ENCODE measurements at regions not wholly inside any gene's neighbourhood (a gene's known extent, or its start where the extent isn't known, plus 50 kb on each side); places are given as distances from the start of the nearest gene placed in this dataset.

DNA sequence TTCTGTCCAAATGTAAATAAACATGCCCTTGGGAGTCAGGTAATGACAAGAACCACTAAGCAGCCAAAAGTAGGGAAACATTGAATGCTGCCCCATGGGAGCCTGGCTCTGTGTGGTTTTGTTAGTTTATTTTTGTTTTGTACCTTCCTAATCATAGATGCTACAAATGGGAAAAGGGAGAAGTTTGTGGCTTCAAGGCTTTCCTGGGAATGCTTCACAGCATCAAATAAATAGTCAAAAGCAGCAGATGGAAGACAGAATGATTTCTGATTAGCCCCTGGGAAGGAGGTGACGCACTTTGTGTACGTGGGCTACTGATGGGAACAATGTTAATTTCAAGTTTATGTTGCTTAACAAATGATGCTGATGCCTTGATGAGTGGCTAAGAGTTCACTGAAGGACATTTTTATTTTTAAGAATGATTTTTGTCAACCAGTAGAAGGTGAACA, 532.7 kb downstream of the BCKDHB start (continued):
- TF ChIP-seq, protein P1, sequence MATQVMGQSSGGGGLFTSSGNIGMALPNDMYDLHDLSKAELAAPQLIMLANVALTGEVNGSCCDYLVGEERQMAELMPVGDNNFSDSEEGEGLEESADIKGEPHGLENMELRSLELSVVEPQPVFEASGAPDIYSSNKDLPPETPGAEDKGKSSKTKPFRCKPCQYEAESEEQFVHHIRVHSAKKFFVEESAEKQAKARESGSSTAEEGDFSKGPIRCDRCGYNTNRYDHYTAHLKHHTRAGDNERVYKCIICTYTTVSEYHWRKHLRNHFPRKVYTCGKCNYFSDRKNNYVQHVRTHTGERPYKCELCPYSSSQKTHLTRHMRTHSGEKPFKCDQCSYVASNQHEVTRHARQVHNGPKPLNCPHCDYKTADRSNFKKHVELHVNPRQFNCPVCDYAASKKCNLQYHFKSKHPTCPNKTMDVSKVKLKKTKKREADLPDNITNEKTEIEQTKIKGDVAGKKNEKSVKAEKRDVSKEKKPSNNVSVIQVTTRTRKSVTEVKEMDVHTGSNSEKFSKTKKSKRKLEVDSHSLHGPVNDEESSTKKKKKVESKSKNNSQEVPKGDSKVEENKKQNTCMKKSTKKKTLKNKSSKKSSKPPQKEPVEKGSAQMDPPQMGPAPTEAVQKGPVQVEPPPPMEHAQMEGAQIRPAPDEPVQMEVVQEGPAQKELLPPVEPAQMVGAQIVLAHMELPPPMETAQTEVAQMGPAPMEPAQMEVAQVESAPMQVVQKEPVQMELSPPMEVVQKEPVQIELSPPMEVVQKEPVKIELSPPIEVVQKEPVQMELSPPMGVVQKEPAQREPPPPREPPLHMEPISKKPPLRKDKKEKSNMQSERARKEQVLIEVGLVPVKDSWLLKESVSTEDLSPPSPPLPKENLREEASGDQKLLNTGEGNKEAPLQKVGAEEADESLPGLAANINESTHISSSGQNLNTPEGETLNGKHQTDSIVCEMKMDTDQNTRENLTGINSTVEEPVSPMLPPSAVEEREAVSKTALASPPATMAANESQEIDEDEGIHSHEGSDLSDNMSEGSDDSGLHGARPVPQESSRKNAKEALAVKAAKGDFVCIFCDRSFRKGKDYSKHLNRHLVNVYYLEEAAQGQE (IDR thresholded peaks at IDR 0.05; ENCODE audit: unreplicated experiment): no peak

DNA sequence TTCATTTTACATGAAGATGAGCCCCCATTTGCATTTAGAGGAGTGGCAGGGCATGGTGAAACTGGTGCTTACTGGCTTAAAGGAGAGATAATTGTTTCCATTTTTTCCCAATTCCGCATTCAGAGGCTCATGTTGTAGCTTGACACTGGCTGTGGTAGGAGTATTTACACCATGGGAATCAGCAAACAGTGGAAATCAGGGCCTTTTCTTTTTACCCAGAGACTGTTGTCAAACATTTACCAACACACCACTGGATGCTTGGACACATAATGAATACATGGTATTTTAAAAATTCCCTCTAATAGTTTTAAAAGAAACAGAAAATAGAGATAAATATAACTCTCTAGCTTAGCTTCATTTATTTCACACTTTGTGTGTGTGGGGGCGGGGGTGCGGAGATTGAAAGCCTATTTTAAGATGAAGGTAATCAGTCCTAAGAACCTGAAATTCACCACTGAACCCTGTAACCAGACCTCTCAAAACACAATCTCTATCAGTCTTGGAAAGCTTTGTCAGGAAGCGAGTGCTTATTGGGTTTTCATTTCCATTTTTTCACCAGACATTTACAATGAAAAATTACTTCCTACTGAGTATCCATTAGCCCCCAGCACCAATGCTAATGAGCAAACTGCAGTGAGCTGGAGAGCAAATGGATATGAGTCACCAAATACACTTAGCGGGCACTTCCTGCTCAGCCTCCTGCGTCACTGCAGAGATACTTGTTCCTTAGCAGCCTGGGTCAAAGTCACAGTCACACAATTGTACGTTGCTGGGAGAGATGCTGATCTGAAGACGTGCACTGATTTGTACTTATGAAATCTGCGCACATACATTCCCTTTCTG, 532.0 kb downstream of the BCKDHB start:
- H3K9me3 Mint-ChIP-seq: no peaks in the 10 kb centered on the region
- peak overlapping the region; percentile 24 for H3K27ac Mint-ChIP-seq
- Histone ChIP-seq H3F3A (replicated peaks; ENCODE audit: low read depth) (no peaks in the 10 kb centered on the region), H3K4me3 (no peak overlapping the region), H3K9me2 (ENCODE audit: insufficient read depth) (peaks cover 3% of the 10 kb centered on the region; the same call in 1 of the 2 replicates), H3K4me2 (0 out of 2 replicates have a peak overlapping the region, but pooled peaks have one; percentile 9), H3K27me3 (ENCODE audit: insufficient read depth) (no peaks in the 10 kb centered on the region), H3K36me3 (ENCODE audit: insufficient read depth) (no peaks in the 10 kb centered on the region), H3K4me1 (ENCODE audit: insufficient read depth) (peaks cover 13% of the 10 kb centered on the region), H2AFZ (peak overlapping the region; percentile 53), H3K27ac (ENCODE audit: low read depth) (no peak overlapping the region; the same call in 1 of the 2 replicates), H4K20me1 (replicated peaks; ENCODE audit: insufficient read depth) (no peaks in the 10 kb centered on the region), H3K79me2 (replicated peaks; ENCODE audit: insufficient read depth) (no peaks in the 10 kb centered on the region)
- no peak overlapping the region for H3K4me3 Mint-ChIP-seq
- H3K36me3 Mint-ChIP-seq (ENCODE audit: low read depth): no peaks in the 10 kb centered on the region
- H3K27me3 Mint-ChIP-seq (ENCODE audit: insufficient read depth, low read depth, poor library complexity): peaks cover under 1% of the 10 kb centered on the region
- TF ChIP-seq POLR2AphosphoS5 (IDR thresholded peaks at IDR 0.05; ENCODE audit: low read depth) (no peak), CREB1 (CRISPR knock-in tag; IDR thresholded peaks at IDR 0.05; ENCODE audit: low read depth) (no peak)
- DNase-seq (ENCODE audit: low spot score): peak; percentile 54
- peaks cover 16% of the 10 kb centered on the region for H3K4me1 Mint-ChIP-seq
- ATAC-seq: peak; percentile 65

DNA sequence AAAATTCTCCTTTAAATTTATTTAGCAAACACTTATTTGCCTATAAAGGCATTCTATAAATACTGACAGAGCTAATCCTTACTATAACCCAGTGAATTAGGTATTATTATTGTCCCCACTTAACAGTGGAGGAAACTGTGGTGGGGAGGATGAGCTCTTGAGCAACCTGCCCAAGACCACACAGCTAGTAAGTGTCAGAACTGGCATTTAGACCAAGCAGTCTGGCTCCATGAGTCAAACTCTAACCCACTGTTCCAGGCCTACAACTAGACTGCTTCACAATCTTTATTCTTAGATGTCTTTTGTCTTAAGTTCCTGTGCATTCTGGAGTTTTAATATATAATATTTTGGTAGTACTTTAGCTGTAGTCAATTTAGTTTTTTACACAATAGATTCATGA, 530.8 kb downstream of the BCKDHB start:
- H4K20me1 ChIP-seq (replicated peaks; ENCODE audit: insufficient read depth): no peaks in the 10 kb centered on the region
- H3K79me2 ChIP-seq (replicated peaks; ENCODE audit: insufficient read depth): no peaks in the 10 kb centered on the region
- Mint-ChIP-seq H3K36me3 (ENCODE audit: low read depth) (no peaks in the 10 kb centered on the region), H3K27me3 (ENCODE audit: insufficient read depth, low read depth, poor library complexity) (no peaks in the 10 kb centered on the region), H3K4me3 (no peak overlapping the region), H3K4me1 (peaks cover 16% of the 10 kb centered on the region), H3K27ac (no peak overlapping the region), H3K9me3 (no peaks in the 10 kb centered on the region)
- ATAC-seq (no peak), DNase-seq (ENCODE audit: low spot score) (no peak)
- H3K9me2 ChIP-seq (ENCODE audit: insufficient read depth): peaks cover 3% of the 10 kb centered on the region; the same call in 1 of the 2 replicates
- no peak overlapping the region for H3K4me3 ChIP-seq
- H3F3A ChIP-seq (replicated peaks; ENCODE audit: low read depth): no peaks in the 10 kb centered on the region
- no peaks in the 10 kb centered on the region for H3K36me3 ChIP-seq (ENCODE audit: insufficient read depth)
- H3K27ac ChIP-seq (ENCODE audit: low read depth): no peak overlapping the region
- H3K4me2 ChIP-seq: no peak overlapping the region
- H3K27me3 ChIP-seq (ENCODE audit: insufficient read depth): no peaks in the 10 kb centered on the region
- H2AFZ ChIP-seq: no peak overlapping the region
- peaks cover 13% of the 10 kb centered on the region for H3K4me1 ChIP-seq (ENCODE audit: insufficient read depth)
- TF ChIP-seq, protein P2, sequence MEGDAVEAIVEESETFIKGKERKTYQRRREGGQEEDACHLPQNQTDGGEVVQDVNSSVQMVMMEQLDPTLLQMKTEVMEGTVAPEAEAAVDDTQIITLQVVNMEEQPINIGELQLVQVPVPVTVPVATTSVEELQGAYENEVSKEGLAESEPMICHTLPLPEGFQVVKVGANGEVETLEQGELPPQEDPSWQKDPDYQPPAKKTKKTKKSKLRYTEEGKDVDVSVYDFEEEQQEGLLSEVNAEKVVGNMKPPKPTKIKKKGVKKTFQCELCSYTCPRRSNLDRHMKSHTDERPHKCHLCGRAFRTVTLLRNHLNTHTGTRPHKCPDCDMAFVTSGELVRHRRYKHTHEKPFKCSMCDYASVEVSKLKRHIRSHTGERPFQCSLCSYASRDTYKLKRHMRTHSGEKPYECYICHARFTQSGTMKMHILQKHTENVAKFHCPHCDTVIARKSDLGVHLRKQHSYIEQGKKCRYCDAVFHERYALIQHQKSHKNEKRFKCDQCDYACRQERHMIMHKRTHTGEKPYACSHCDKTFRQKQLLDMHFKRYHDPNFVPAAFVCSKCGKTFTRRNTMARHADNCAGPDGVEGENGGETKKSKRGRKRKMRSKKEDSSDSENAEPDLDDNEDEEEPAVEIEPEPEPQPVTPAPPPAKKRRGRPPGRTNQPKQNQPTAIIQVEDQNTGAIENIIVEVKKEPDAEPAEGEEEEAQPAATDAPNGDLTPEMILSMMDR (conservative IDR thresholded peaks at IDR 0.05; ENCODE audit: low read depth in 2 of 2): no peak
- TF ChIP-seq CREB1 (CRISPR knock-in tag; IDR thresholded peaks at IDR 0.05; ENCODE audit: low read depth) (no peak), EZH2 (IDR thresholded peaks at IDR 0.05; ENCODE audit: low read depth, unreplicated experiment) (no peak), POLR2AphosphoS5 (IDR thresholded peaks at IDR 0.05; ENCODE audit: low read depth) (no peak)
- TF ChIP-seq, protein P1 (IDR thresholded peaks at IDR 0.05; ENCODE audit: unreplicated experiment): no peak

Measured in GM23338 (cell line).